Left ventricle myocardium inferior (tissue), 1 donor: ENCODE measurements at regions not wholly inside any gene's neighbourhood (a gene's known extent, or its start where the extent isn't known, plus 50 kb on each side); places are given as distances from the start of the nearest gene placed in this dataset.

Source experiments
- DNase-seq: peaks from one replicate; pipeline ENCODE4 v3.0.0-alpha.2; 2020
- H3K27ac ChIP-seq: fragments of 200-600 bp; replicated peaks from 2 replicates; pipeline ENCODE4 v1.8.0; 2021
- H3K27me3 ChIP-seq: fragments of 200-600 bp; 2 replicates; pipeline ENCODE4 v1.8.0; 2021; ENCODE audit warnings: low read depth
- H3K36me3 ChIP-seq: fragments of 200-600 bp; 2 replicates; pipeline ENCODE4 v1.8.0; 2021
- H3K4me1 ChIP-seq: fragments of 200-600 bp; 2 replicates; pipeline ENCODE4 v1.8.0; 2021
- H3K4me3 ChIP-seq: fragments of 200-600 bp; 2 replicates; pipeline ENCODE4 v1.8.0; 2021; ENCODE audit warnings: mild to moderate bottlenecking, moderate library complexity
- H3K9me3 ChIP-seq: fragments of 200-600 bp; replicated peaks from 2 replicates; pipeline ENCODE4 v1.8.0; 2021
- intact Hi-C: fragments of 100-400 bp; cut with micrococcal nuclease; formaldehyde crosslinking; loops from one replicate; pipeline ENCODE4 v1.11.0; 2022
- TF ChIP-seq, protein P1 (sequence below): fragments of 200-600 bp; IDR thresholded peaks from 2 replicates; pipeline ENCODE4 v1.8.0; 2021; ENCODE audit warnings: antibody characterized with exemption, mild to moderate bottlenecking, borderline replicate concordance
- donor health status: DM: no; HTN: yes; CAD: no; lungs with severe emphysema.

DNA sequence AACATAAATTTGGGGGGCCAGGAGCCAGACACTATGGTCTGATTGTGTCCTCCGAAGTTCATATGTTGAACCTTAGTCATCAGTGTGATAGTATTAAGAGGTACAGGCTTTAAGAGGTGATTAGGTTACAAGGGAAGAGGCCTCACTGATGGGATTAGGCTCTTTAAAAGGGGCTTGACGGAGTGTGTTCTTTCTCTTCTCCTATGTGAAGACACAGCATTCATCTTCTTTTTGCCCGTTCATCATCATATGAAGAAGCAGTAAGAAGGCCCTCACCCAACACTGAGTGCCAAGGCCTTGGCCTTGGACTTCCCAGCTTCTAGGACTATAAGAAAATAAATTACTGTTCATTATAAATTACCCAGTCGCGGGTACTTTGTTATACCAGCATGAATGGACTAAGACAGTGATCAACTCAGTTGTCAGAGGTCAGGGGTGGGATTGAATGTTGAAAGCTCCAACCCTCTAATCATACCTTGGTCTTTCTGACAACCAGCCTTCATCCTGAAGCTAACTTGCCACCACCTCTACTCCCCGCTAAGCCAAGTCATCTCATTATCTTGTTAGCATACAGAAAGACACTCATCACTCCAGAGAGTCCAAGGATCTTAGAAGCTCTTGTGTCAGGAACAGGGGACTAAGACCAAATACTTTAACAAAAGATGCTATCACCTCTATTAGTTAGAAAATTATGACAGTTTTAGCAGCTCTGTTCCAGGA lies 543.4 kb upstream of the DIPK2B start:
- TF ChIP-seq, protein P1, sequence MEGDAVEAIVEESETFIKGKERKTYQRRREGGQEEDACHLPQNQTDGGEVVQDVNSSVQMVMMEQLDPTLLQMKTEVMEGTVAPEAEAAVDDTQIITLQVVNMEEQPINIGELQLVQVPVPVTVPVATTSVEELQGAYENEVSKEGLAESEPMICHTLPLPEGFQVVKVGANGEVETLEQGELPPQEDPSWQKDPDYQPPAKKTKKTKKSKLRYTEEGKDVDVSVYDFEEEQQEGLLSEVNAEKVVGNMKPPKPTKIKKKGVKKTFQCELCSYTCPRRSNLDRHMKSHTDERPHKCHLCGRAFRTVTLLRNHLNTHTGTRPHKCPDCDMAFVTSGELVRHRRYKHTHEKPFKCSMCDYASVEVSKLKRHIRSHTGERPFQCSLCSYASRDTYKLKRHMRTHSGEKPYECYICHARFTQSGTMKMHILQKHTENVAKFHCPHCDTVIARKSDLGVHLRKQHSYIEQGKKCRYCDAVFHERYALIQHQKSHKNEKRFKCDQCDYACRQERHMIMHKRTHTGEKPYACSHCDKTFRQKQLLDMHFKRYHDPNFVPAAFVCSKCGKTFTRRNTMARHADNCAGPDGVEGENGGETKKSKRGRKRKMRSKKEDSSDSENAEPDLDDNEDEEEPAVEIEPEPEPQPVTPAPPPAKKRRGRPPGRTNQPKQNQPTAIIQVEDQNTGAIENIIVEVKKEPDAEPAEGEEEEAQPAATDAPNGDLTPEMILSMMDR = no peak
- Histone ChIP-seq H3K27me3 (no peaks in the 10 kb centered on the region), H3K4me1 (peaks cover 9% of the 10 kb centered on the region), H3K4me3 (no peak overlapping the region), H3K27ac (no peak overlapping the region), H3K9me3 (no peaks in the 10 kb centered on the region), H3K36me3 (peaks cover 7% of the 10 kb centered on the region)
- DNase-seq = no peak
- intact Hi-C loops = no loop called here

DNA sequence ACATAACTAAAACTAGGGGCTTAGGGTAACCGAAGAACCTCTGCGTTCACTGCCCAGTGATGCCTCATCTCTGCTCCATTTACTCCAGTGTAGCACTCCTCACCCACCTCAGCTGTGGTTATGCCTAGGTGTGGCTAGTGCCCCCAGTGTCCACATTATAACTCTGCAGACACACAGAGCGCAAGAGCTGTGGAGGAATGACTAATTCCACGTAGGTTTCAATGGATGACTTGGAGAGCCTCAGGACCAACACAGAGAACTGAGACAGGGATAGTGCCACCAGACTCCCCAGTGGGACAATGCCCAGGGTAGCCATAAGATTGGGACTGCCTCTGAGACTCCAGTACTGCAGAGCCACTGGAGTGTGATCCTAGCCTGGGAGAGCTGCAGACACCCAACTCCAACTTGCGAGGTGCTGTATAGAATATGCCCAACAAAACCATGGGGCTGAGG lies 542.4 kb upstream of the DIPK2B start:
- no peak for DNase-seq
- Histone ChIP-seq H3K27ac (no peak overlapping the region), H3K4me3 (no peak overlapping the region), H3K27me3 (no peaks in the 10 kb centered on the region), H3K4me1 (no peaks in the 10 kb centered on the region), H3K36me3 (peaks cover 7% of the 10 kb centered on the region), H3K9me3 (no peaks in the 10 kb centered on the region)
- TF ChIP-seq, protein P1 = no peak
- intact Hi-C loops = no loop called here

DNA sequence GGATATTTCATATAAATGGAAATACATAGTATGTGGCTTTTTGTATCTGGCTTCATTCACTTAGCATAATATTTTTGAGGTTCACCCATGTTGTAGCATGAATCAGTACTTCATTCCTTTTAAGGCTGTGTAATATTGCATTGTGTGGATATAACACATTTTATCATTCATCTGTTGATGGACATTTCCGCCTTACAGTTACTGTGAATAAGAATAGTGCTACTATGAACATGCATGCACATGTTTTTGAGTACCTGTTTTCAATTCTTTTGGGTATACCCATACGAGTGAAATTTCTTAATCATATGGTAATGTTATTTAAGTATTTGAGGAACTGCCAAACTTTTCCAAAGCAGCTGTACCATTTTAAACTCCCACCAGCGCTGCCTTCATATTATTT lies 539.6 kb upstream of the DIPK2B start:
- Histone ChIP-seq H3K36me3 (no peaks in the 10 kb centered on the region), H3K27me3 (no peaks in the 10 kb centered on the region), H3K4me3 (no peak overlapping the region), H3K9me3 (no peaks in the 10 kb centered on the region), H3K27ac (no peak overlapping the region), H3K4me1 (no peaks in the 10 kb centered on the region)
- DNase-seq = no peak
- TF ChIP-seq, protein P1 = no peak
- intact Hi-C loops = no loop called here

DNA sequence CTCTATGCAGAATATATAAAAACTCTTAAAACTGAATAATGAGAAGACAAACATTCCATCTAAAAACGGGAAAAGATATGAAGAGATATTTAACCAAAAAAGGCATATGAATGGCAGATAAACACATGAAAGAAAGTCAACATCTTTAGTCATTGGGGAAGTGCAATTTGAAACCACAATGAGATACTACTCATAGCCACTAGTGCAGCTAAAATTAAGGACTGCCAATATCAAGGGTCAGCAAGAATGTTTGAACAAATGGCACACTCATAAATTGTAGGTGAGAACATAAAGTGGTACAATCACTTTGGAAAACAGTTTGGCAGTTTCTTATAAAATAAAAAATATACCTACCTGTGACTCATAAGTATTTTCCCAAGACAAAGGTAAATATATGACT lies 534.9 kb upstream of the DIPK2B start:
- no peak overlapping the region for H3K27ac ChIP-seq
- H3K27me3 ChIP-seq = no peaks in the 10 kb centered on the region
- no peaks in the 10 kb centered on the region for H3K4me1 ChIP-seq
- TF ChIP-seq, protein P1 = no peak
- H3K4me3 ChIP-seq = no peak overlapping the region
- no peak for DNase-seq
- H3K9me3 ChIP-seq = no peaks in the 10 kb centered on the region
- H3K36me3 ChIP-seq = no peaks in the 10 kb centered on the region
- intact Hi-C loops = no loop called here

DNA sequence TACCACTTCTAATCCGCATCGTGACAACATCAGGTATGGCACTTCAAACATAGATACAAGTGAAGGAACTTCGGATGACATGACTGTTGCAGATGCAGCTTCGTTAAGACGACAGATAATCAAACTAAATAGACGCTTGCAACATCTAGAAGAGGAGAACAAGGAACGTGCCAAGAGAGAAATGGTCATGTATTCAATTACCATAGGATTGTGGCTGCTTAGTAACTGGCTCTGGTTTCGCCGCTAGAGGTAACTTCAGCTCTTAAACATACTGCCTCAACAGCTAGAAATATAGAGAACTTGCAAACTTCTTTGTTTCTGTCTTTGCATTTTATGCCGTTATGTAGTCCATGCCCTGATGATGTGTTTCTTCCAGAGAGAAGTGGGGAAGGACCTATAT lies 530.8 kb upstream of the DIPK2B start:
- DNase-seq = no peak
- no peak overlapping the region for H3K4me3 ChIP-seq
- H3K36me3 ChIP-seq = no peaks in the 10 kb centered on the region
- intact Hi-C loops = no loop called here
- no peak overlapping the region for H3K27ac ChIP-seq
- TF ChIP-seq, protein P1 = no peak
- no peaks in the 10 kb centered on the region for H3K9me3 ChIP-seq
- no peaks in the 10 kb centered on the region for H3K27me3 ChIP-seq
- H3K4me1 ChIP-seq = no peaks in the 10 kb centered on the region
